Epithelial cell of esophagus (primary cell): ENCODE measurements at regions not wholly inside any gene's neighbourhood (a gene's known extent, or its start where the extent isn't known, plus 50 kb on each side); places are given as distances from the start of the nearest gene placed in this dataset.

ENCODE experiments used
- DNase-seq: peaks from one replicate; pipeline ENCODE4 v3.0.0; 2010; ENCODE audit warnings: low read depth
- H3K4me3 ChIP-seq: 2 replicates; pipeline ENCODE4 v1.5.1; 2011; ENCODE audit warnings: mild to moderate bottlenecking, low read length, control low read depth
- TF ChIP-seq, protein P1 (sequence below): IDR thresholded peaks from 2 replicates; pipeline ENCODE4 v1.5.1; 2011; ENCODE audit warnings: low read depth, mild to moderate bottlenecking, low read length, control low read depth, inconsistent platforms; ENCODE audit not compliant: insufficient read depth; ENCODE audit errors: missing control alignments

DNA sequence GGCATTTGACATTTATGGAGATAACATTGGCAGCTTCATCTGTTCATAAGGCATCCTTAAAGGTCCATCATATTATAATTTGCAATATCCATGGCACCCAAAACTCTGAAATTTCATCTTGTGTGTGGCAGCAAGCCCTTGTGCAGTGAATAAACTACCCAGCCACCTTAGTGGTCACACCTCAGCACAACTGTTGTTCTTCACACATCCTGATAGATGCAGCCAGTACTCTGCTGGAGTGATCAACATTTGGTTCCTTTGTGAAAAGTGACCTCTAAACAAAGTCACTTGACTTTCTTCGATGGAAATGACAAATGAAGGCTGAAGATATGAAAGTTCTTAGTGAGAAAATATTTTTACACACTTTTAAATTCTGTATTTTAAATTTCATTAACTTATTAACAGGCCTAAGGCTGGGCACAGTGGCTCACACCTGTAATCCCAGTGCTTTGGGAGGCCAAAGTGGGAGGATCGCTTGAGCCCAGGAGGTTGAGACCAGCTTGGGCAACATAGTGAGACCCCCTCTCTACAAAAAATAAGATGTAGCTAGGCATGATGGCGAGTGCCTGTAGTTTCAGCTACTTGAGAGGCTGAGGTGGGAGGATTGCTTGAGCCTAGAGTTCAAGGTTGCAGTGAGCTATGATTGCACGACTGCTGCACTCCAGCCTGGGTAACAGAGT is 161.4 kb downstream of the SPRY1 start:
- no peak overlapping the region for H3K4me3 ChIP-seq
- TF ChIP-seq, protein P1, sequence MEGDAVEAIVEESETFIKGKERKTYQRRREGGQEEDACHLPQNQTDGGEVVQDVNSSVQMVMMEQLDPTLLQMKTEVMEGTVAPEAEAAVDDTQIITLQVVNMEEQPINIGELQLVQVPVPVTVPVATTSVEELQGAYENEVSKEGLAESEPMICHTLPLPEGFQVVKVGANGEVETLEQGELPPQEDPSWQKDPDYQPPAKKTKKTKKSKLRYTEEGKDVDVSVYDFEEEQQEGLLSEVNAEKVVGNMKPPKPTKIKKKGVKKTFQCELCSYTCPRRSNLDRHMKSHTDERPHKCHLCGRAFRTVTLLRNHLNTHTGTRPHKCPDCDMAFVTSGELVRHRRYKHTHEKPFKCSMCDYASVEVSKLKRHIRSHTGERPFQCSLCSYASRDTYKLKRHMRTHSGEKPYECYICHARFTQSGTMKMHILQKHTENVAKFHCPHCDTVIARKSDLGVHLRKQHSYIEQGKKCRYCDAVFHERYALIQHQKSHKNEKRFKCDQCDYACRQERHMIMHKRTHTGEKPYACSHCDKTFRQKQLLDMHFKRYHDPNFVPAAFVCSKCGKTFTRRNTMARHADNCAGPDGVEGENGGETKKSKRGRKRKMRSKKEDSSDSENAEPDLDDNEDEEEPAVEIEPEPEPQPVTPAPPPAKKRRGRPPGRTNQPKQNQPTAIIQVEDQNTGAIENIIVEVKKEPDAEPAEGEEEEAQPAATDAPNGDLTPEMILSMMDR = no peak
- DNase-seq = no peak

DNA sequence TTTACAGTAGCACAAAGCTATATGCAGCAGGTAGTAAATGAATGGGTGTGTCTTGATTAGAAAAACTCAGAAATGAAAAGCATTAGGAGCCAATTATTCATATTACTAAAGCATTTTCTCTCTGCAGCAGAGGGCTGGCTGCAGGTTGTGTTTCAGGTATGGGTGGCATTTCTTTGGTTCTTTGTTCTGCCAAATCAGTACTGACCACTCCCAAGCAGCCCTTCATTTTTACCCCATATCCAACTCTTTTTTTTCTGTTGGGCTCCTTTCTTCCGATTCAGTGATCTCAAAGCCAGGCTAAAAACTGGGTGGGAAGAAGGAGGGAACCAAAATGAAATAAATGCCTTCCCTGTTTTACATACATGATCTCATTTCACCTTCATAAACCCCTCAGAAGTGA is 162.3 kb downstream of the SPRY1 start:
- TF ChIP-seq, protein P1 = no peak
- no peak overlapping the region for H3K4me3 ChIP-seq
- DNase-seq = no peak

DNA sequence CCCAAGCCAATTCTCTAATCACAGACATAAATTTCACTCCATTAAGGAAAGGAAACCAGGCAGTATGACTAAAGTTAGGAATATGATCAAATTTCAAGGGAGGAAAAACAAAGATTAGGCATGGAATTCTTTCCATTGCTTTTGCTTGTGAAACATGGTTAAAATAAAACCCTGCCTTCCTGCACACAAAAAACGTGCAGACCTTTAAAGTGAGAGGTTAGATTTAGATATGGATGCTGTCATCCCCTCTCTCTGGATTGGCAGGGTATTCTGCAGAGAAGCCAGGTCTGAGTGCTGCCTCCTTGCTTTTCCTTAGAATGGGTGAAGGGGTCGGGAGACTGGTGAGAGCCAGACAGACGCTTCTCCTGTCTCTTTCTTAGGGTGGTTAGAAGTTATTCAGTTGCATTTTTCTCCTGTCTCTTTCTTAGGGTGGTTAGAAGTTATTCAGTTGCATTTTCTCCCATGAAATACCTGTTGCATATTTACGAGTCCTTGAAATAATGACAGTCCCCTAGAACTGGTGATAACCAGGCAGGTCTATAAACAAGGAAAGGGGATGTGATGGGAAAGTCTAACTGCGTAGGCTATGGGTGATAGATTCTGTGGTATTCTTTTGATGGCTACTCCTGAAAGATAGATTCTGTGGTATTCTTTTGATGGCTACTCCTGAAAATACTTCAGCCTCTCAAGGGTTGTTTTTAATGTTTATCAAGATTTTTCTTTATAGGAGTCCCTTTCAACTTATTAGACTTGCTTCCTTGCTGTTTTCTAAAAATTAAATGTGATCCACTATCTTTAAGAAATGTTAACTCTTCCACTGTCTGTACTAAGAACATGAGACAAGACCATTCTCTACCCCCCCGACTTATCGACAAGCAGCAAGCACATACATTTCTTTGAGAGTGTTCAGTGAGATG is 163.6 kb downstream of the SPRY1 start:
- TF ChIP-seq, protein P1 = no peak
- no peak for DNase-seq
- no peak overlapping the region for H3K4me3 ChIP-seq

DNA sequence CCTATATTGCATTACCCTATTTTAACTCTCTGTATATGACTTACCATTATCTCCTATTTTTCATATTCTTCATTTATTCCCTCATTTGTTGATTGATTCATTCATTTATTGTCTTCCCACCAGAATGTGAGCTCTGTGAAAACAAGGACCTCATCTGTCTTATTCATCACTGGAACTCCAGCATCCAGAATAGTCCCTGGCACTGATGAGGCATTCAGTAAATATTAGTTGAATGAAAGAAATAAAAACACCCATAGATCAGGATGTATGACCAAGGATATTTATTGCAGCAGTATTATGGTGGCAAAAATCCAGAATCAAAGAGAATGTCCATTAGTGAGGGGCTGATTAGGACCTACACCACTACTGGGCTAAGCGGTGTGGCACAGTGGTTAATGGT is 164.9 kb downstream of the SPRY1 start:
- H3K4me3 ChIP-seq = no peak overlapping the region
- DNase-seq = no peak
- TF ChIP-seq, protein P1 = no peak

DNA sequence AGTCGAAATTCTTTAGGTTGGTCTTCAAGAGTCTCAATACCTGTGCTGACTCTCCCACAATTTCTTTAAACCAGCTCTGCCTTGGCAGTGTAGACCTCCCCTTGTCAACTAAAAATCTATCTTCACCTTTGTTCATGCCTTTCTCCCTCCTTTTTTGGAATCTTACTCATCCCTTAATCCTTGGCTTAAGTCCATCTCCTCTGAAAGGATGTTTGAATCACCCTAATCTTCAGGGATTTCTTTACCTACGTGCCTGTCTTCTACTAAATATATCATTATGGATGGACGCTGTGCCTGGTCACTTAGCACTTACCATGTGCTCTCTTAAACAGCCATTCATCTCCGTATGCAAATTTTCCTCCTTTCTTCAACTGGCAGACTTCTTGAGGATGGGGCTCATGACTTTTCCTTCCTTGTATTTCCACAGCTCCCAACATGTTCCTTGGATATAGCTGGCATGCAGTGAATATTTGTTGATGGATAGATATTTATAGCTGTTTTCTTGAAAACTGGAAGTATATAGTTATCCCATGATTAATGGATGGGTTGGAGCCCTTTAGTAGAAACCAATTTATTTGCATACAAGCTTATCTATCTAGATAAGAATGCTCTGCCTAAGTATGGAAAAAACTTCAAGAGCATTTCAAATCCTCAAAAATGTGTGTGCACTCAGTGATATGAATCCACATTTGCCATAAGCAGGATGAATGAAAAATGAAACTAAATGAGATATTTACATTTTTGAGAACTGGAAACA is 166.6 kb downstream of the SPRY1 start:
- no peak overlapping the region for H3K4me3 ChIP-seq
- TF ChIP-seq, protein P1 = no peak
- peak; percentile 63 for DNase-seq

DNA sequence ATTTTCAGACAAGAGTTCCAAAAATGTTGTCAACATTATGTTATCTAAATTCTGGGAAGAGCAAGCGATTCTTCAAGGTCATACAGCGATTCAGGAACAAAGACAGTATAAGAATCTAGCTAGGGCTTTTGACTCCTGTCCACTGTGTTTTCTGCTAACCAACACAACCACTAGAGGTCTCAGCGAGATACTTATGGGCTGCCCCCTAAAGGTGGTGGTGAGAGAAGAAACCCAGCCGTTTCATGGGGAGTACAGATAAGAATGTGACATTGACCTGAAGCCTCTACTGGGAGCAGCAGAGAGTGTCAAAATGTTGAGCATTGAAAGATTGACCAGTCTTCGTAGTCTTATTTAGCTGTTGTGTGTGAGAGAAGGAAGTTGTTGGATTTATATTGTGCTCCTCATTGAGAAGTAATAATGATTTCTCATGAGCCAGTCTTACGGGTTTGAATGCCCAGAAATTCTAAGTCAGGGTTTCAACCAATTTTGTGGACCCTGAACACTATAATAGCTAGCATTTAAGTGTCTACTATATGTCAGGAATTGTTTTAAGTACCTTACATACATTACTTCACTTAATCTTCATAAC is 168.3 kb downstream of the SPRY1 start:
- TF ChIP-seq, protein P1 = peak; percentile 98
- no peak overlapping the region for H3K4me3 ChIP-seq
- peak; percentile 84 for DNase-seq
